HG03095 (cell line): ENCODE measurements at regions not wholly inside any gene's neighbourhood (a gene's known extent, or its start where the extent isn't known, plus 50 kb on each side); places are given as distances from the start of the nearest gene placed in this dataset.

ENCODE experiments used
- ATAC-seq: cut with Tn5 transposase; IDR thresholded peaks from one replicate; pipeline ENCODE4 v1.9.1; 2021; ENCODE audit warnings: moderate library complexity; ENCODE audit not compliant: unreplicated experiment

GRCh38 chr12:125353871-125354270 is 288.6 kb downstream of the AACS start:
- no peak for ATAC-seq

GRCh38 chr12:125355614-125356013 is 290.4 kb downstream of the AACS start:
- no peak for ATAC-seq

GRCh38 chr12:125356111-125356510 is 290.9 kb downstream of the AACS start:
- ATAC-seq, result no peak

- no peak for ATAC-seq
Observed at GRCh38 chr12:125357561-125357960, 292.3 kb downstream of the AACS start.

- ATAC-seq, result no peak
Observed at GRCh38 chr12:125360540-125360939, 295.3 kb downstream of the AACS start.

GRCh38 chr12:125371033-125371432 is 305.8 kb downstream of the AACS start:
- ATAC-seq, result no peak

- no peak for ATAC-seq
Observed at GRCh38 chr12:125372085-125372484, 306.9 kb downstream of the AACS start.

- no peak for ATAC-seq
Observed at GRCh38 chr12:125373375-125373774, 308.1 kb downstream of the AACS start.

GRCh38 chr12:125376422-125376821 is 311.2 kb downstream of the AACS start:
- no peak for ATAC-seq

GRCh38 chr12:125377093-125377492 is 311.9 kb downstream of the AACS start:
- no peak for ATAC-seq

- ATAC-seq, result no peak
Observed at GRCh38 chr12:125381373-125381772, 316.1 kb downstream of the AACS start.

- ATAC-seq, result no peak
Observed at GRCh38 chr12:125382926-125383325, 317.7 kb downstream of the AACS start.

- no peak for ATAC-seq
Observed at GRCh38 chr12:125386652-125387051, 321.4 kb downstream of the AACS start.

GRCh38 chr12:125387206-125387605 is 322.0 kb downstream of the AACS start:
- ATAC-seq, result no peak

GRCh38 chr12:125389061-125389697 is 323.9 kb downstream of the AACS start:
- ATAC-seq, result no peak

GRCh38 chr12:125393569-125393968 is 328.3 kb downstream of the AACS start:
- no peak for ATAC-seq

GRCh38 chr12:125395583-125396215 is 330.5 kb downstream of the AACS start:
- ATAC-seq, result no peak

- ATAC-seq, result no peak
Observed at GRCh38 chr12:125399489-125399888, 334.3 kb downstream of the AACS start.

- no peak for ATAC-seq
Observed at GRCh38 chr12:125402874-125403789, 337.9 kb downstream of the AACS start.

GRCh38 chr12:125403843-125404242 is 338.6 kb downstream of the AACS start:
- no peak for ATAC-seq

- no peak for ATAC-seq
Observed at GRCh38 chr12:125406131-125406530, 340.9 kb downstream of the AACS start.

- no peak for ATAC-seq
Observed at GRCh38 chr12:125408718-125409117, 343.5 kb downstream of the AACS start.
